ENCODE measurements at regions not wholly inside any gene's neighbourhood (a gene's known extent, or its start where the extent isn't known, plus 50 kb on each side); places are given as distances from the start of the nearest gene placed in this dataset.

GRCh38 chr17:77750427-77751043 is 208.0 kb upstream of the TNRC6C start:
- no peak for TF ChIP-seq HNF4G (IDR thresholded peaks at IDR 0.05)
- no peak for TF ChIP-seq ATF3 (IDR thresholded peaks at IDR 0.05)
- TF ChIP-seq YY1 (IDR thresholded peaks at IDR 0.05) = no peak
- TF ChIP-seq EGR1 (IDR thresholded peaks at IDR 0.05; ENCODE audit: low read depth in 2 of 2) = no peak
- TF ChIP-seq GABPA (IDR thresholded peaks at IDR 0.05 in 1 of 2, conservative IDR thresholded peaks at IDR 0.05 in 1 of 2) = no peak
- TF ChIP-seq RAD21 (IDR thresholded peaks at IDR 0.05) = no peak
- TF ChIP-seq ZBTB33 (IDR thresholded peaks at IDR 0.05) = no peak
- TF ChIP-seq FOXA2 (IDR thresholded peaks at IDR 0.05) = no peak
- no peak for TF ChIP-seq SP1 (IDR thresholded peaks at IDR 0.05)
- TF ChIP-seq NR2F2 (IDR thresholded peaks at IDR 0.05) = no peak
- TF ChIP-seq JUND (IDR thresholded peaks at IDR 0.05) = no peak
- TF ChIP-seq FOXA1 (IDR thresholded peaks at IDR 0.05) = no peak
- no peak for TF ChIP-seq MAX (IDR thresholded peaks at IDR 0.05)
- no peak for TF ChIP-seq TAF1 (conservative IDR thresholded peaks at IDR 0.05)
- no peak for TF ChIP-seq HNF4A (conservative IDR thresholded peaks at IDR 0.05)
- no peak for TF ChIP-seq REST (IDR thresholded peaks at IDR 0.05)
- TF ChIP-seq RXRA (IDR thresholded peaks at IDR 0.05) = no peak
- TF ChIP-seq CTCF (IDR thresholded peaks at IDR 0.05; ENCODE audit: low read depth, low read length, missing input control) = no peak
- no peaks in the 10 kb centered on the region for H3K4me1 ChIP-seq (ENCODE audit: control insufficient read depth in 4 of 4, insufficient read depth in 4 of 4, low read length in 3 of 4)
- peaks cover 0 to 3% (median 0%) of the 10 kb centered on the region in 4 donors for H3K27me3 ChIP-seq (ENCODE audit: control insufficient read depth in 4 of 4, insufficient read depth in 4 of 4, low read length in 3 of 4)
- 73% methylated on average over 5 of the region's 5 CpGs for WGBS
- no peak overlapping the region for H3K27ac ChIP-seq (ENCODE audit: low read depth in 1 of 2, low read length in 2 of 2)
- H3K9me3 ChIP-seq (ENCODE audit: control insufficient read depth in 4 of 4, low read length in 3 of 4) = peaks cover 0 to 9% (median 7%) of the 10 kb centered on the region in 4 donors
- no peaks in the 10 kb centered on the region for H3K36me3 ChIP-seq (ENCODE audit: control insufficient read depth in 4 of 4, insufficient read depth in 3 of 4, low read depth in 1 of 4, low read length in 3 of 4)
- H3K9ac ChIP-seq (ENCODE audit: low read depth in 1 of 2, low read length in 2 of 2) = no peak overlapping the region
- DNase-seq (ENCODE audit: low spot score) = no peak
- H3K4me3 ChIP-seq (ENCODE audit: low read depth in 1 of 3, low read length in 3 of 3) = no peak overlapping the region

All from liver (tissue), 8 donors.